WTC11 (cell line): ENCODE measurements at regions not wholly inside any gene's neighbourhood (a gene's known extent, or its start where the extent isn't known, plus 50 kb on each side); places are given as distances from the start of the nearest gene placed in this dataset.

Source experiments
- ATAC-seq: fragments of 200-7000 bp; cut with Tn5 transposase; 2 replicates; pipeline ENCODE4 v1.10.0; 2021; ENCODE audit warnings: mild to moderate bottlenecking, moderate library complexity
- CTCF ChIA-PET: fragments of 300-600 bp; sonication (Branson Sonifier 250); formaldehyde crosslinking; loops from one replicate; lab custom pipeline; 2021; ENCODE audit warnings: antibody characterized with exemption; lab: Charles Lee
- POLR2A ChIA-PET: fragments of 350-600 bp; sonication (Branson Sonifier 250); formaldehyde crosslinking; loops from one replicate; lab custom pipeline; 2021; ENCODE audit warnings: antibody characterized with exemption; lab: Charles Lee
- DNase-seq: peaks from one replicate; pipeline ENCODE4 v3.0.0; 2021; ENCODE audit warnings: low spot score
- H3K27ac Mint-ChIP-seq: 2 replicates; pipeline ENCODE4 v1.8.0; 2021; ENCODE audit warnings: mixed read lengths
- H3K27me3 Mint-ChIP-seq: 2 replicates; pipeline ENCODE4 v1.8.0; 2021; ENCODE audit warnings: low read depth, mild to moderate bottlenecking, moderate library complexity, mixed read lengths
- H3K36me3 Mint-ChIP-seq: 2 replicates; pipeline ENCODE4 v1.8.0; 2021; ENCODE audit warnings: mixed read lengths
- H3K4me1 Mint-ChIP-seq: 2 replicates; pipeline ENCODE4 v1.8.0; 2022; ENCODE audit warnings: mixed read lengths
- H3K4me3 Mint-ChIP-seq: 2 replicates; pipeline ENCODE4 v1.8.0; 2021; ENCODE audit warnings: mild to moderate bottlenecking, moderate library complexity, mixed read lengths
- H3K9me3 Mint-ChIP-seq: 2 replicates; pipeline ENCODE4 v1.8.0; 2021; ENCODE audit warnings: mixed read lengths
- GABPB1 ChIP-seq: sonication (generic); formaldehyde crosslinking; IDR thresholded peaks from 2 replicates; pipeline ENCODE4 v1.8.1; 2023; ENCODE audit warnings: mild to moderate bottlenecking, missing genetic modification reagents
- SMAD3 ChIP-seq: sonication (generic); formaldehyde crosslinking; IDR thresholded peaks from 2 replicates; pipeline ENCODE4 v1.8.0; 2022; ENCODE audit warnings: missing genetic modification reagents, mild to moderate bottlenecking, borderline replicate concordance
- SOX15 ChIP-seq: fragments of 250-450 bp; sonication (Bioruptor Pico); IDR thresholded peaks from 2 replicates; pipeline ENCODE4 v1.9.0; 2021; ENCODE audit warnings: mild to moderate bottlenecking
- TEAD4 ChIP-seq: sonication (generic); formaldehyde crosslinking; IDR thresholded peaks from 2 replicates; pipeline ENCODE4 v1.8.0; 2022; ENCODE audit warnings: mild to moderate bottlenecking, missing genetic modification reagents
- ZNF232 ChIP-seq: sonication (generic); formaldehyde crosslinking; IDR thresholded peaks from 2 replicates; pipeline ENCODE4 v1.8.0; 2022; ENCODE audit warnings: mild to moderate bottlenecking, missing genetic modification reagents
- TF ChIP-seq, protein P1 (sequence below): fragments of 250-450 bp; sonication (Bioruptor Pico); IDR thresholded peaks from 2 replicates; pipeline ENCODE4 v1.9.0; 2021; ENCODE audit warnings: mild to moderate bottlenecking
- TF ChIP-seq, protein P2 (sequence below): fragments of 250-450 bp; sonication (Bioruptor Pico); IDR thresholded peaks from 2 replicates; pipeline ENCODE4 v1.9.0; 2021; ENCODE audit warnings: mild to moderate bottlenecking
- TF ChIP-seq, protein P3 (sequence below): fragments of 250-450 bp; sonication (Bioruptor Pico); IDR thresholded peaks from 2 replicates; pipeline ENCODE4 v1.9.0; 2021; ENCODE audit warnings: mild to moderate bottlenecking, borderline replicate concordance
- TF ChIP-seq, protein P4 (sequence below): sonication (generic); formaldehyde crosslinking; IDR thresholded peaks from 2 replicates; pipeline ENCODE4 v1.8.1; 2023; ENCODE audit warnings: mild to moderate bottlenecking, missing genetic modification reagents, moderate library complexity

DNA sequence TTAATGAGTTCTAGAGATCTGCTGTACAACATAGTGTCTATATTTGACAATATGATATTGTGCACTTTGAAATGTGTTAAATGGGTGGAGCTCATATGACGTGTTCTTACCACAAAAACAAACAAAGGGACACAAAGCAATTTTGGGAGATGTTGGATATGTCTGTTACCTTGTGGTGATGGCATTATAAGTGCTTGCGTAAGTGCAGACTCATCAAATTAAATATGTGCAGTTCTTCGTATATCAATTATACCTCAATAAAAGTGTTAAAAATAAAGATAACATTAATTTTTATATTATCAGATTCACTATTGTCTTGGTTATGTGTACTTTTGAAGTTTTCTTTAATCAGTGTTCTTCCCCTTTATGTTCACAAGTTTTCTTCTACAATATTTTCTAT is 372.9 kb upstream of the COBL start:
- H3K27me3 Mint-ChIP-seq: no peaks in the 10 kb centered on the region
- H3K4me3 Mint-ChIP-seq: no peak overlapping the region
- H3K4me1 Mint-ChIP-seq: peaks cover 8% of the 10 kb centered on the region
- POLR2A ChIA-PET: no interaction called here
- TF ChIP-seq, protein P1, sequence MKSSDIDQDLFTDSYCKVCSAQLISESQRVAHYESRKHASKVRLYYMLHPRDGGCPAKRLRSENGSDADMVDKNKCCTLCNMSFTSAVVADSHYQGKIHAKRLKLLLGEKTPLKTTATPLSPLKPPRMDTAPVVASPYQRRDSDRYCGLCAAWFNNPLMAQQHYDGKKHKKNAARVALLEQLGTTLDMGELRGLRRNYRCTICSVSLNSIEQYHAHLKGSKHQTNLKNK (CRISPR knock-in tag): no peak
- no peak for TF ChIP-seq SOX15
- TF ChIP-seq, protein P2, sequence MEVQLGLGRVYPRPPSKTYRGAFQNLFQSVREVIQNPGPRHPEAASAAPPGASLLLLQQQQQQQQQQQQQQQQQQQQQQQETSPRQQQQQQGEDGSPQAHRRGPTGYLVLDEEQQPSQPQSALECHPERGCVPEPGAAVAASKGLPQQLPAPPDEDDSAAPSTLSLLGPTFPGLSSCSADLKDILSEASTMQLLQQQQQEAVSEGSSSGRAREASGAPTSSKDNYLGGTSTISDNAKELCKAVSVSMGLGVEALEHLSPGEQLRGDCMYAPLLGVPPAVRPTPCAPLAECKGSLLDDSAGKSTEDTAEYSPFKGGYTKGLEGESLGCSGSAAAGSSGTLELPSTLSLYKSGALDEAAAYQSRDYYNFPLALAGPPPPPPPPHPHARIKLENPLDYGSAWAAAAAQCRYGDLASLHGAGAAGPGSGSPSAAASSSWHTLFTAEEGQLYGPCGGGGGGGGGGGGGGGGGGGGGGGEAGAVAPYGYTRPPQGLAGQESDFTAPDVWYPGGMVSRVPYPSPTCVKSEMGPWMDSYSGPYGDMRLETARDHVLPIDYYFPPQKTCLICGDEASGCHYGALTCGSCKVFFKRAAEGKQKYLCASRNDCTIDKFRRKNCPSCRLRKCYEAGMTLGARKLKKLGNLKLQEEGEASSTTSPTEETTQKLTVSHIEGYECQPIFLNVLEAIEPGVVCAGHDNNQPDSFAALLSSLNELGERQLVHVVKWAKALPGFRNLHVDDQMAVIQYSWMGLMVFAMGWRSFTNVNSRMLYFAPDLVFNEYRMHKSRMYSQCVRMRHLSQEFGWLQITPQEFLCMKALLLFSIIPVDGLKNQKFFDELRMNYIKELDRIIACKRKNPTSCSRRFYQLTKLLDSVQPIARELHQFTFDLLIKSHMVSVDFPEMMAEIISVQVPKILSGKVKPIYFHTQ (CRISPR knock-in tag): no peak
- TF ChIP-seq, protein P3, sequence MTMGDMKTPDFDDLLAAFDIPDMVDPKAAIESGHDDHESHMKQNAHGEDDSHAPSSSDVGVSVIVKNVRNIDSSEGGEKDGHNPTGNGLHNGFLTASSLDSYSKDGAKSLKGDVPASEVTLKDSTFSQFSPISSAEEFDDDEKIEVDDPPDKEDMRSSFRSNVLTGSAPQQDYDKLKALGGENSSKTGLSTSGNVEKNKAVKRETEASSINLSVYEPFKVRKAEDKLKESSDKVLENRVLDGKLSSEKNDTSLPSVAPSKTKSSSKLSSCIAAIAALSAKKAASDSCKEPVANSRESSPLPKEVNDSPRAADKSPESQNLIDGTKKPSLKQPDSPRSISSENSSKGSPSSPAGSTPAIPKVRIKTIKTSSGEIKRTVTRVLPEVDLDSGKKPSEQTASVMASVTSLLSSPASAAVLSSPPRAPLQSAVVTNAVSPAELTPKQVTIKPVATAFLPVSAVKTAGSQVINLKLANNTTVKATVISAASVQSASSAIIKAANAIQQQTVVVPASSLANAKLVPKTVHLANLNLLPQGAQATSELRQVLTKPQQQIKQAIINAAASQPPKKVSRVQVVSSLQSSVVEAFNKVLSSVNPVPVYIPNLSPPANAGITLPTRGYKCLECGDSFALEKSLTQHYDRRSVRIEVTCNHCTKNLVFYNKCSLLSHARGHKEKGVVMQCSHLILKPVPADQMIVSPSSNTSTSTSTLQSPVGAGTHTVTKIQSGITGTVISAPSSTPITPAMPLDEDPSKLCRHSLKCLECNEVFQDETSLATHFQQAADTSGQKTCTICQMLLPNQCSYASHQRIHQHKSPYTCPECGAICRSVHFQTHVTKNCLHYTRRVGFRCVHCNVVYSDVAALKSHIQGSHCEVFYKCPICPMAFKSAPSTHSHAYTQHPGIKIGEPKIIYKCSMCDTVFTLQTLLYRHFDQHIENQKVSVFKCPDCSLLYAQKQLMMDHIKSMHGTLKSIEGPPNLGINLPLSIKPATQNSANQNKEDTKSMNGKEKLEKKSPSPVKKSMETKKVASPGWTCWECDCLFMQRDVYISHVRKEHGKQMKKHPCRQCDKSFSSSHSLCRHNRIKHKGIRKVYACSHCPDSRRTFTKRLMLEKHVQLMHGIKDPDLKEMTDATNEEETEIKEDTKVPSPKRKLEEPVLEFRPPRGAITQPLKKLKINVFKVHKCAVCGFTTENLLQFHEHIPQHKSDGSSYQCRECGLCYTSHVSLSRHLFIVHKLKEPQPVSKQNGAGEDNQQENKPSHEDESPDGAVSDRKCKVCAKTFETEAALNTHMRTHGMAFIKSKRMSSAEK (CRISPR knock-in tag): no peak
- TF ChIP-seq TEAD4: no peak
- TF ChIP-seq GABPB1 (CRISPR knock-in tag): no peak
- H3K36me3 Mint-ChIP-seq: no peaks in the 10 kb centered on the region
- DNase-seq: no peak
- H3K9me3 Mint-ChIP-seq: peaks cover 3% of the 10 kb centered on the region; the same call in 1 of the 2 replicates
- no peak overlapping the region for H3K27ac Mint-ChIP-seq
- no peak for ATAC-seq
- CTCF ChIA-PET: no interaction called here

DNA sequence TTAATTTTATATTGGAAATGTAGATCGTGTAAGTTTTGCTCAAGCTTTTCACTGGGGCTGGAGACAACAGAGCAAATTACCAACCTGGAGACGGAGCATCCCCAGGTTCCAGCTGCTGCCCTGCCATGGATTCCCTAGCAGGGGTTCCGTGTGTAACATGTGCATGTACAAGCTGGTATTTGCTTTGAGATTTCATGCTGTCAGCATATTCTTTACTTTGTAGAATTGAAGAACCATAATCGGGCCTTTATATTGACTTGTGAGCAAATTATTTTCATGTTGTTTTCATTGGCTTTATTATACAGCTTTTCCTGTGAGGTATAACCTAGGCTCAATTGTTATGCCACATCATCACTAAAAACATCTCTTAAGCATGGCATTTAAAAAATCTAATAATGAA is 369.2 kb upstream of the COBL start:
- no peak overlapping the region for H3K4me3 Mint-ChIP-seq
- ChIA-PET POLR2A (no interaction called here), CTCF (no interaction called here)
- no peaks in the 10 kb centered on the region for H3K4me1 Mint-ChIP-seq
- ATAC-seq (no peak), DNase-seq (no peak)
- H3K36me3 Mint-ChIP-seq: no peaks in the 10 kb centered on the region
- H3K9me3 Mint-ChIP-seq: peaks cover 3% of the 10 kb centered on the region; the same call in 1 of the 2 replicates
- no peak overlapping the region for H3K27ac Mint-ChIP-seq
- TF ChIP-seq ZNF232 (CRISPR knock-in tag) (no peak), SMAD3 (CRISPR knock-in tag) (no peak)
- TF ChIP-seq, protein P3 (CRISPR knock-in tag): no peak
- TF ChIP-seq, protein P4, sequence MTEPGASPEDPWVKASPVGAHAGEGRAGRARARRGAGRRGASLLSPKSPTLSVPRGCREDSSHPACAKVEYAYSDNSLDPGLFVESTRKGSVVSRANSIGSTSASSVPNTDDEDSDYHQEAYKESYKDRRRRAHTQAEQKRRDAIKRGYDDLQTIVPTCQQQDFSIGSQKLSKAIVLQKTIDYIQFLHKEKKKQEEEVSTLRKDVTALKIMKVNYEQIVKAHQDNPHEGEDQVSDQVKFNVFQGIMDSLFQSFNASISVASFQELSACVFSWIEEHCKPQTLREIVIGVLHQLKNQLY (CRISPR knock-in tag): no peak
- no peaks in the 10 kb centered on the region; the same call in 1 of the 2 replicates for H3K27me3 Mint-ChIP-seq
